SK-N-SH (cell line): ENCODE measurements at regions not wholly inside any gene's neighbourhood (a gene's known extent, or its start where the extent isn't known, plus 50 kb on each side); places are given as distances from the start of the nearest gene placed in this dataset.

Experiments used
- CTCF ChIA-PET: fragments of 300-600, 350-600 bp; formaldehyde crosslinking; extraction: SDS; loops from one replicate; lab custom pipeline; 2021; lab: Yijun Ruan, JAX
- POLR2A ChIA-PET: fragments of 350-600 bp; sonication (Branson Sonifier 250); formaldehyde crosslinking; extraction: SDS; loops from one replicate; lab custom pipeline; 2020; ENCODE audit warnings: antibody characterized with exemption, inconsistent platforms; lab: Yijun Ruan, JAX
- DNase-seq: peaks from one replicate; pipeline ENCODE4 v3.0.0; 2012
- H2AFZ ChIP-seq: fragments of 200-600 bp; sonication (generic); 2 replicates; pipeline ENCODE4 v1.8.1; 2016; ENCODE audit warnings: antibody characterized with exemption, mild to moderate bottlenecking, low read depth
- H3F3A ChIP-seq: fragments of 200-600 bp; sonication (generic); replicated peaks from 2 replicates; pipeline ENCODE3; 2016; ENCODE audit warnings: antibody characterized with exemption, mild to moderate bottlenecking; ENCODE audit not compliant: insufficient read depth
- H3K27ac ChIP-seq, 2 experiments: fragments of 200-500 bp in 1 of 2; fragments of 200-600 bp in 1 of 2; sonication (Bioruptor generic) in 1 of 2; sonication (generic), shearing (Covaris generic) in 1 of 2; 2 replicates each; pipeline versions ENCODE4 v1.5.1 to v1.6.1; 2014 to 2016; ENCODE audit warnings: low read depth in 2 of 2, inconsistent platforms in 1 of 2, low read length in 1 of 2, mild to moderate bottlenecking in 1 of 2, mixed read lengths in 1 of 2
- H3K27me3 ChIP-seq: fragments of 200-600 bp; sonication (generic), shearing (Covaris generic); 2 replicates; pipeline ENCODE4 v1.6.1; 2016; ENCODE audit warnings: mixed run types; ENCODE audit not compliant: insufficient read depth
- H3K36me3 ChIP-seq, 2 experiments: fragments of 200-500 bp in 1 of 2; fragments of 200-600 bp in 1 of 2; sonication (Bioruptor generic) in 1 of 2; sonication (generic) in 1 of 2; replicated peaks in 1 of 2; 2 replicates each; pipeline versions ENCODE3 to v1.5.1; 2014 to 2016; ENCODE audit warnings: low read length in 1 of 2, mild to moderate bottlenecking in 1 of 2; ENCODE audit not compliant: insufficient read depth in 2 of 2, control insufficient read depth in 1 of 2
- H3K4me1 ChIP-seq, 2 experiments: fragments of 200-500 bp in 1 of 2; fragments of 200-600 bp in 1 of 2; sonication (Bioruptor generic) in 1 of 2; sonication (generic), shearing (Covaris generic) in 1 of 2; 2 replicates each; pipeline versions ENCODE4 v1.5.1 to v1.6.1; 2014 to 2016; ENCODE audit warnings: low read depth in 1 of 2, low read length in 1 of 2, mixed run types in 1 of 2; ENCODE audit not compliant: insufficient read depth in 2 of 2, control insufficient read depth in 1 of 2
- H3K4me2 ChIP-seq: fragments of 200-600 bp; sonication (generic), shearing (Covaris generic); 2 replicates; pipeline ENCODE4 v1.6.1; 2017; ENCODE audit warnings: mixed run types
- H3K4me3 ChIP-seq, 2 experiments: fragments of 200-500 bp in 1 of 2; fragments of 200-600 bp in 1 of 2; sonication (Bioruptor generic) in 1 of 2; sonication (generic), shearing (Covaris generic) in 1 of 2; 2 replicates each; pipeline versions ENCODE4 v1.5.1 to v1.8.1; 2014 to 2016; ENCODE audit warnings: low read depth in 2 of 2, inconsistent platforms in 1 of 2, low read length in 1 of 2, mild to moderate bottlenecking in 1 of 2, mixed read lengths in 1 of 2, moderate library complexity in 1 of 2
- H3K79me2 ChIP-seq: fragments of 200-600 bp; sonication (generic); 2 replicates; pipeline ENCODE4 v1.8.1; 2017; ENCODE audit warnings: mild to moderate bottlenecking; ENCODE audit not compliant: insufficient read depth
- H3K9ac ChIP-seq: fragments of 200-600 bp; sonication (generic); 2 replicates; pipeline ENCODE4 v1.6.1; 2017; ENCODE audit warnings: mixed run types
- H3K9me2 ChIP-seq: fragments of 200-600 bp; sonication (generic); 2 replicates; pipeline ENCODE4 v1.6.1; 2017; ENCODE audit warnings: mixed run types
- H3K9me3 ChIP-seq: fragments of 200-600 bp; sonication (generic); 2 replicates; pipeline ENCODE4 v1.6.1; 2017; ENCODE audit warnings: mixed run types, mild to moderate bottlenecking, moderate library complexity
- H4K20me1 ChIP-seq: fragments of 200-600 bp; sonication (generic); 2 replicates; pipeline ENCODE4 v1.6.1; 2017; ENCODE audit warnings: mild to moderate bottlenecking, mixed run types; ENCODE audit not compliant: insufficient read depth
- CHD2 ChIP-seq: fragments of 150-350 bp; IDR thresholded peaks from 2 replicates; pipeline ENCODE4 v1.6.1; 2018; ENCODE audit warnings: low read length; ENCODE audit not compliant: partially characterized antibody
- EZH2phosphoT487 ChIP-seq: fragments of 200-600 bp; sonication (generic); IDR thresholded peaks from 2 replicates; pipeline ENCODE4 v1.6.1; 2017; ENCODE audit warnings: low read depth, mixed run types, mild to moderate bottlenecking, antibody characterized with exemption, moderate library complexity, borderline replicate concordance
- FOSL2 ChIP-seq: IDR thresholded peaks from 2 replicates; pipeline ENCODE4 v1.4.0; 2012; ENCODE audit warnings: low read depth, mild to moderate bottlenecking, moderate library complexity, borderline replicate concordance
- GABPA ChIP-seq: IDR thresholded peaks from 2 replicates; pipeline ENCODE4 v1.4.0; 2012; ENCODE audit warnings: low read depth, mild to moderate bottlenecking
- GATA2 ChIP-seq: sonication (generic); formaldehyde crosslinking; IDR thresholded peaks from 2 replicates; pipeline ENCODE4 v1.5.0; 2020; ENCODE audit warnings: mild to moderate bottlenecking, missing genetic modification reagents
- JUND ChIP-seq: IDR thresholded peaks from 2 replicates; pipeline ENCODE4 v1.4.0; 2012
- NFIC ChIP-seq: IDR thresholded peaks from 2 replicates; pipeline ENCODE4 v1.4.0; 2012; ENCODE audit warnings: borderline replicate concordance
- RAD21 ChIP-seq: IDR thresholded peaks from 2 replicates; pipeline ENCODE4 v1.6.1; 2012; ENCODE audit warnings: mild to moderate bottlenecking, low read length
- RXRA ChIP-seq: IDR thresholded peaks from 2 replicates; pipeline ENCODE4 v1.4.0; 2012; ENCODE audit warnings: low read depth, mild to moderate bottlenecking, borderline replicate concordance
- TCF12 ChIP-seq: IDR thresholded peaks from 2 replicates; pipeline ENCODE4 v1.4.0; 2012
- YY1 ChIP-seq: IDR thresholded peaks from 2 replicates; pipeline ENCODE4 v1.4.0; 2012; ENCODE audit warnings: low read depth, mild to moderate bottlenecking
- WGBS: methylation state at CpG from one replicate; pipeline ENCODE4 v1.1.6; 2017; ENCODE audit warnings: low lambda C conversion rate; 5-methylcytosine and 5-hydroxymethylcytosine counted together
- TF ChIP-seq, protein P1 (sequence below): IDR thresholded peaks from 2 replicates; pipeline ENCODE4 v1.4.0; 2012; ENCODE audit warnings: low read depth, borderline replicate concordance
- TF ChIP-seq, protein P2 (sequence below): fragments of 150-350 bp; IDR thresholded peaks from 2 replicates; pipeline ENCODE4 v1.6.1; 2016; ENCODE audit warnings: mild to moderate bottlenecking, low read depth, low read length
- TF ChIP-seq, protein P3 (sequence below): IDR thresholded peaks from 2 replicates; pipeline ENCODE4 v1.4.0; 2012; ENCODE audit warnings: low read depth
- TF ChIP-seq, protein P4 (sequence below): IDR thresholded peaks from 2 replicates; pipeline ENCODE4; 2012
- TF ChIP-seq, protein P5 (sequence below): IDR thresholded peaks from 2 replicates; pipeline ENCODE4 v1.6.1; 2012; ENCODE audit warnings: mild to moderate bottlenecking, low read depth, low read length, moderate library complexity

DNA sequence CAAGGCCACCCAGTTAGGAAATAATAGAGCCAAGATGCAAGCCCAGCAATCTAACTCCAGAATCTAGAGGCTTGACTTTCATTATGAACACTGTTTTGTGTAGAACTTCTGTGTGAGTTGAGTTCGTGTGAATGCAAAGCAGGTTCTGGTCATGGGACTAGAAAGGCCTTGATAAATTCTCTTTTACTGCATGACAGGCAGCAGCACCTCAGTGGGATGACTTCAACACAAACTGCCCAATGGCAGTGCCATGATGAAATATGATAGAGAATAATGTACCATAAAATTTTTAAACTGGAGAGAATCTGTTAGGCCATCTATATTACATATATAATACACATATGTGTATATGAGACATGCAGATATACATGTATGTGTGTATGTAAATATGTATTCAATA, 214.5 kb downstream of the KLF5 start:
- Histone ChIP-seq H3K27me3 (no peaks in the 10 kb centered on the region), H3K9ac (no peak overlapping the region), H3F3A (no peaks in the 10 kb centered on the region), H3K9me3 (no peaks in the 10 kb centered on the region; the same call in 1 of the 2 replicates), H3K79me2 (no peaks in the 10 kb centered on the region), H3K27ac (no peak overlapping the region), H3K36me3 (no peaks in the 10 kb centered on the region), H3K4me1 (peaks cover 0 to 6% of the 10 kb centered on the region in 2 experiments; a peak in 2 of 4 replicates), H3K4me3 (no peak overlapping the region), H3K4me2 (no peak overlapping the region), H3K9me2 (no peaks in the 10 kb centered on the region), H2AFZ (no peak overlapping the region), H4K20me1 (no peaks in the 10 kb centered on the region)
- ChIA-PET CTCF (interaction anchor here (0.6 kb wide), 1 partner anchor 43 kb away, joined by 4 read pairs; no protein-coding TSS in a partner anchor), POLR2A (no interaction called here)
- TF ChIP-seq, protein P1, sequence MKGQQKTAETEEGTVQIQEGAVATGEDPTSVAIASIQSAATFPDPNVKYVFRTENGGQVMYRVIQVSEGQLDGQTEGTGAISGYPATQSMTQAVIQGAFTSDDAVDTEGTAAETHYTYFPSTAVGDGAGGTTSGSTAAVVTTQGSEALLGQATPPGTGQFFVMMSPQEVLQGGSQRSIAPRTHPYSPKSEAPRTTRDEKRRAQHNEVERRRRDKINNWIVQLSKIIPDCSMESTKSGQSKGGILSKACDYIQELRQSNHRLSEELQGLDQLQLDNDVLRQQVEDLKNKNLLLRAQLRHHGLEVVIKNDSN, result no peak
- TF ChIP-seq GATA2 (no peak), GABPA (no peak)
- DNase-seq, result no peak
- WGBS, result 59% methylated on average over 1 of the region's 1 CpG

DNA sequence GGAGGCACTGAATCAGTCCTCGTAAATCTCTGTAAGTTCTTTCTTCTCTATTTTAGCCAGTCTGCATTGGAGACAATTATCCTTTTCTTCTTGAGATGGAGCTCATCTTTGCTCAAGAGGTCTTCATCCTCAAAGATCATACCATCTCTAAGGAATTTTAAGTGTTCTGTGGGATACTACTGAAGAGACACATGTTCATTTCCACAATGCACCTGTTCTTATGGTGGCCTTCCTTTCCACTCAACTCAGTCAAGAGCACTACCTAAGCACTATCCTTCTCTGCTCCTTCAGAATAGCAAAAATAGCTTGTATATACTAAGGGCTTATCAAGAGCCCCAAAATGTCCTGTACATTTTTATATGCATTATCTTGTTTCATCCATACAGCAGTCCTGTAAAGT, 214.0 kb downstream of the KLF5 start:
- Histone ChIP-seq H3K4me2 (no peak overlapping the region), H3K9ac (no peak overlapping the region), H3K4me1 (peaks cover 0 to 7% of the 10 kb centered on the region in 2 experiments; a peak in 2 of 4 replicates), H3K27ac (no peak overlapping the region), H3K4me3 (no peak overlapping the region), H3F3A (no peaks in the 10 kb centered on the region), H3K9me2 (no peaks in the 10 kb centered on the region), H3K27me3 (no peaks in the 10 kb centered on the region), H2AFZ (no peak overlapping the region), H3K9me3 (no peaks in the 10 kb centered on the region; the same call in 1 of the 2 replicates), H3K36me3 (no peaks in the 10 kb centered on the region), H3K79me2 (no peaks in the 10 kb centered on the region), H4K20me1 (no peaks in the 10 kb centered on the region)
- no peak for DNase-seq
- ChIA-PET CTCF (interaction anchor here (0.6 kb wide), 1 partner anchor 43 kb away, joined by 4 read pairs; no protein-coding TSS in a partner anchor), POLR2A (no interaction called here)
- TF ChIP-seq NFIC (no peak), RXRA (no peak), EZH2phosphoT487 (no peak), JUND (no peak), YY1 (no peak), RAD21 (no peak), FOSL2 (no peak), TCF12 (no peak), CHD2 (no peak)
- TF ChIP-seq, protein P2, sequence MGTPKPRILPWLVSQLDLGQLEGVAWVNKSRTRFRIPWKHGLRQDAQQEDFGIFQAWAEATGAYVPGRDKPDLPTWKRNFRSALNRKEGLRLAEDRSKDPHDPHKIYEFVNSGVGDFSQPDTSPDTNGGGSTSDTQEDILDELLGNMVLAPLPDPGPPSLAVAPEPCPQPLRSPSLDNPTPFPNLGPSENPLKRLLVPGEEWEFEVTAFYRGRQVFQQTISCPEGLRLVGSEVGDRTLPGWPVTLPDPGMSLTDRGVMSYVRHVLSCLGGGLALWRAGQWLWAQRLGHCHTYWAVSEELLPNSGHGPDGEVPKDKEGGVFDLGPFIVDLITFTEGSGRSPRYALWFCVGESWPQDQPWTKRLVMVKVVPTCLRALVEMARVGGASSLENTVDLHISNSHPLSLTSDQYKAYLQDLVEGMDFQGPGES, result no peak
- TF ChIP-seq, protein P3, sequence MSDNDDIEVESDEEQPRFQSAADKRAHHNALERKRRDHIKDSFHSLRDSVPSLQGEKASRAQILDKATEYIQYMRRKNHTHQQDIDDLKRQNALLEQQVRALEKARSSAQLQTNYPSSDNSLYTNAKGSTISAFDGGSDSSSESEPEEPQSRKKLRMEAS, result no peak
- TF ChIP-seq, protein P4, sequence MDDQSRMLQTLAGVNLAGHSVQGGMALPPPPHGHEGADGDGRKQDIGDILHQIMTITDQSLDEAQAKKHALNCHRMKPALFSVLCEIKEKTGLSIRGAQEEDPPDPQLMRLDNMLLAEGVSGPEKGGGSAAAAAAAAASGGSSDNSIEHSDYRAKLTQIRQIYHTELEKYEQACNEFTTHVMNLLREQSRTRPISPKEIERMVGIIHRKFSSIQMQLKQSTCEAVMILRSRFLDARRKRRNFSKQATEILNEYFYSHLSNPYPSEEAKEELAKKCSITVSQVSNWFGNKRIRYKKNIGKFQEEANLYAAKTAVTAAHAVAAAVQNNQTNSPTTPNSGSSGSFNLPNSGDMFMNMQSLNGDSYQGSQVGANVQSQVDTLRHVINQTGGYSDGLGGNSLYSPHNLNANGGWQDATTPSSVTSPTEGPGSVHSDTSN, result no peak
- TF ChIP-seq, protein P1, result no peak
- TF ChIP-seq, protein P5, sequence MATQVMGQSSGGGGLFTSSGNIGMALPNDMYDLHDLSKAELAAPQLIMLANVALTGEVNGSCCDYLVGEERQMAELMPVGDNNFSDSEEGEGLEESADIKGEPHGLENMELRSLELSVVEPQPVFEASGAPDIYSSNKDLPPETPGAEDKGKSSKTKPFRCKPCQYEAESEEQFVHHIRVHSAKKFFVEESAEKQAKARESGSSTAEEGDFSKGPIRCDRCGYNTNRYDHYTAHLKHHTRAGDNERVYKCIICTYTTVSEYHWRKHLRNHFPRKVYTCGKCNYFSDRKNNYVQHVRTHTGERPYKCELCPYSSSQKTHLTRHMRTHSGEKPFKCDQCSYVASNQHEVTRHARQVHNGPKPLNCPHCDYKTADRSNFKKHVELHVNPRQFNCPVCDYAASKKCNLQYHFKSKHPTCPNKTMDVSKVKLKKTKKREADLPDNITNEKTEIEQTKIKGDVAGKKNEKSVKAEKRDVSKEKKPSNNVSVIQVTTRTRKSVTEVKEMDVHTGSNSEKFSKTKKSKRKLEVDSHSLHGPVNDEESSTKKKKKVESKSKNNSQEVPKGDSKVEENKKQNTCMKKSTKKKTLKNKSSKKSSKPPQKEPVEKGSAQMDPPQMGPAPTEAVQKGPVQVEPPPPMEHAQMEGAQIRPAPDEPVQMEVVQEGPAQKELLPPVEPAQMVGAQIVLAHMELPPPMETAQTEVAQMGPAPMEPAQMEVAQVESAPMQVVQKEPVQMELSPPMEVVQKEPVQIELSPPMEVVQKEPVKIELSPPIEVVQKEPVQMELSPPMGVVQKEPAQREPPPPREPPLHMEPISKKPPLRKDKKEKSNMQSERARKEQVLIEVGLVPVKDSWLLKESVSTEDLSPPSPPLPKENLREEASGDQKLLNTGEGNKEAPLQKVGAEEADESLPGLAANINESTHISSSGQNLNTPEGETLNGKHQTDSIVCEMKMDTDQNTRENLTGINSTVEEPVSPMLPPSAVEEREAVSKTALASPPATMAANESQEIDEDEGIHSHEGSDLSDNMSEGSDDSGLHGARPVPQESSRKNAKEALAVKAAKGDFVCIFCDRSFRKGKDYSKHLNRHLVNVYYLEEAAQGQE, result no peak
- WGBS, result 79% methylated on average over 1 of the region's 1 CpG
